Peyer's patch (tissue), 4 donors: ENCODE measurements at regions not wholly inside any gene's neighbourhood (a gene's known extent, or its start where the extent isn't known, plus 50 kb on each side); places are given as distances from the start of the nearest gene placed in this dataset.

ENCODE experiments used
- POLR2A ChIP-seq, 2 donors: fragments of 450-650 bp; IDR thresholded peaks; one replicate each; pipeline ENCODE4 v1.5.1; 2017; ENCODE audit warnings: antibody characterized with exemption in 2 of 2, mild to moderate bottlenecking in 2 of 2, moderate library complexity in 2 of 2
- TF ChIP-seq, protein P1 (sequence below), 6 experiments: fragments of 450-650 bp in 4 of 6; fragments of 200-600 bp in 2 of 6; sonication (generic) in 1 of 6; IDR thresholded peaks; one replicate each; pipeline ENCODE4 v1.5.1; 2017 to 2019; ENCODE audit warnings: antibody characterized with exemption in 6 of 6, mild to moderate bottlenecking in 3 of 6, moderate library complexity in 1 of 6

DNA sequence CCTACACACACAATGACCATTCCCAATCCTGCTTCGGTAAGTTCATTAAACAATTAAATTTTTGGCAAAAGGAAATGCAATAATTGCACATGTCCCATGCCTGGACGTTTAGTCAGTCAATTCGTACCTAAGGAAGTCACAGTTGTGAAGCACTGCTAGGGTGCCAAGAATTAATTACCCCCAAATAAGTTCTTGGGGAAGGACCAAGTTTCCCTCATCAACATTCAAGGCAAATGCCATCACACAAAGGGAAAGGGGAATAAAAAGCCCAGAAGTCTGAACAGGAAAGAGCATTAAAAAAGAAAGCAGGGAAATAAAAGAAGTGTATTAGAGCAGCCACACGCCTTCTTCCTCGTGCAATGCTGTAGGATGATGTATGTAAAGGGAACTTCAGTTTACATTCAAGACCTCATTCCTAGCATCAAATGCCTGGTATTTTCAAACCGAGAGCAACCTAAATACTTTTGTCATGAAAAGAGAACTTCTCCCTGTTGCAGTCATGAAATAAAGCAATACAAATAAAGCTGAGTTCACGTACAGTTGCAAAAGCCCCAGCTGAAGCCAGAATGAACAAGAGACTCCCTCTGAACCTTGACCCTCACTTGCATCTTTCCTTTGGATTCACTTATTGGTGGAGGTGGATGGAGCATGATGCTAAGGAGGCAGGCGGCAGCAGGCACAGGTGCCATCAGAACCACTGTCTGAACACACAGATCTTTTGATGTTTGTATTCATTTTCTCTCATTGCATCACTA, 124.0 kb upstream of the PPARGC1A start:
- no peak for TF ChIP-seq POLR2A (IDR thresholded peaks at IDR 0.05)
- TF ChIP-seq, protein P1, sequence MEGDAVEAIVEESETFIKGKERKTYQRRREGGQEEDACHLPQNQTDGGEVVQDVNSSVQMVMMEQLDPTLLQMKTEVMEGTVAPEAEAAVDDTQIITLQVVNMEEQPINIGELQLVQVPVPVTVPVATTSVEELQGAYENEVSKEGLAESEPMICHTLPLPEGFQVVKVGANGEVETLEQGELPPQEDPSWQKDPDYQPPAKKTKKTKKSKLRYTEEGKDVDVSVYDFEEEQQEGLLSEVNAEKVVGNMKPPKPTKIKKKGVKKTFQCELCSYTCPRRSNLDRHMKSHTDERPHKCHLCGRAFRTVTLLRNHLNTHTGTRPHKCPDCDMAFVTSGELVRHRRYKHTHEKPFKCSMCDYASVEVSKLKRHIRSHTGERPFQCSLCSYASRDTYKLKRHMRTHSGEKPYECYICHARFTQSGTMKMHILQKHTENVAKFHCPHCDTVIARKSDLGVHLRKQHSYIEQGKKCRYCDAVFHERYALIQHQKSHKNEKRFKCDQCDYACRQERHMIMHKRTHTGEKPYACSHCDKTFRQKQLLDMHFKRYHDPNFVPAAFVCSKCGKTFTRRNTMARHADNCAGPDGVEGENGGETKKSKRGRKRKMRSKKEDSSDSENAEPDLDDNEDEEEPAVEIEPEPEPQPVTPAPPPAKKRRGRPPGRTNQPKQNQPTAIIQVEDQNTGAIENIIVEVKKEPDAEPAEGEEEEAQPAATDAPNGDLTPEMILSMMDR (IDR thresholded peaks at IDR 0.05) = no peak
